ENCODE measurements at regions not wholly inside any gene's neighbourhood (a gene's known extent, or its start where the extent isn't known, plus 50 kb on each side); places are given as distances from the start of the nearest gene placed in this dataset.

DNA sequence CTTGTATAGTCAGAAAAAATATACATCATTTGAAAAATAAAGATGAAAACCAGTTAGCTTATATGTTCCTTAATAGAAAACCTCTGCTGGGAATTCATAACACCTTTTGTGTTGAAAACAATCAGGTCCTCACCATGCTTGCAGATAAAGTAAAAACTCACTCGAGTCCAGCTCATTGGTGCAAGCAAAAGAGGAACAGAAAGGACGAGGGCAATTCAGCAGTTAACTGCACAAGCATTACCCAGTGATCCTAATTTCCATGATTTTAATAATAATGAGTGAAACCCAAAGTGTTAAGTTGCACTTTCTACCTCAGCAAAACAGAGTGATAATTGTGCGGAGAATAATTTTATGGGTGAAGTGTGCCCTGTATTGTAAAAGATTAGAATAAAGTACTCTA lies 839.9 kb downstream of the BCL11A start:
- DNase-seq: no peak

GRCh38 chr2:59711121-59711520 lies 842.3 kb downstream of the BCL11A start:
- no peak for DNase-seq

DNA sequence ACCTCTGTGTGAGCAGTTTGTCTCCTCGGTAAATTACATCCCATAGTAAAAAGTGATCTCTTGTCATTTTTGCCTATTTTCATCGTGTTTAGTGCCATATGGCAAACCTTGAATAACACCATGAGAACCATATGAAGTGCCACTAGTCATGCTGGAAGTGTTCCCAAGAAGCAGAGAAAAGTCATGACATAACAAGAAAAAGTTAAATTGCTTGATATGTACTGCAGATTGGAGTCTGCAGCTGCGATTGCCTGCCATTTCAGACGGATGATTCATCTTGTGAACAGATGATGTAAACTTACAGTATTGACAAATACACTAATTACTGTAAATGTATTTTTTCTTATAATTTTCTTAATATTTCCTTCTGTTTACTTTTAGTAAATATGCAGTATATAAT lies 846.7 kb downstream of the BCL11A start:
- no peak for DNase-seq

DNA sequence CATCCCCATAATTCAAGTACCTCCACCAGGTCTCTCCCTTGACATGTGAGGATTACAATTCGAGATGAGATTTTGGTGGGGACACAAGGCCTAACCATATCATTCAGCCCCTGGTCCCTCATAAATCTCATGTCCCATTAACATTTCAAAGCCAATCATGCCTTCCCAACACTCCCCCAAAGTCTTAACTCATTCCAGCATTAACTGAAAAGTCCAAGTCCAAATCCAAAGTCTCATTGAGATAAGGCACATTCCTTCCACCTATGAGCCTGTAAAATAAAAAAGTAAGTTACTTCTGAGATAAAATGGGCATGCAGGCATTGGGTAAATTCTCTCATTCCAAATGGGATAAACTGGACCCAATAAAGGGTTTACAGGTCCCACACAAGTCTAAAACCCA lies 849.7 kb downstream of the BCL11A start:
- DNase-seq: no peak

GRCh38 chr2:59702026-59702425 lies 851.4 kb downstream of the BCL11A start:
- no peak for DNase-seq

DNA sequence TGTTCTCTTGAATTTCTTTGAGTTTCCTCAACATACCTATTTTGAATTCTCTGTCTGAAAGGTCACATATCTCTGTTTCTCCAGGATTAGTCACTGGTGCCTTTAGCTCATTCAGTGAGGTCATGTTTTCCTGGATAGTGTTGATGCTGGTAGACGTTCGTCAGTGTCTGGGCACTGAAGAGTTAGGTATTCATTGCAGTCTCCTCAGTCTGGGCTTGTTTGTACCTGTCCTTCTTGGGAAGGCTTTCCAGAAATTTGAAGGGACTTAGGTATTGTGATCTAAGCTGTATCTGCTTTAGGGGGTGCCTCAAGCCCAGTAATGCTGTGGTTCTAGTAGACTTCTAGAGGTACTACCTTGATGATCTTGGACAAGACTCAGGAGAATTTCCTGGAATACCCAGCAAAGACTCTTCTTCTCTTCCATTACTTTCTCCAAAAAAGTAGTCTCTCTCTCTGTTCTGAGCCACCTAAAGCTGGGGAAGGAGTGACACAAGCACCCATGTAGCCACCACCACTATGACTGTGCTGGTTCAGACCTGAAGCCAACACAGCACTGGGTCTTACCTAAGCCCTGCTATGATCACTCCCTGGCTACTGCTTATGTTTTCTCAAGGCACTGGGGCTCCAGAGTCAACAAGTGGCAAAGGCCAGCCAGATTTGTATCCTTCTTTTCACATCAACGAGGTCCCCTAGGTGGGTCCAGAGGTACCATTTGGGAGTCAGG lies 852.0 kb downstream of the BCL11A start:
- DNase-seq: no peak

DNA sequence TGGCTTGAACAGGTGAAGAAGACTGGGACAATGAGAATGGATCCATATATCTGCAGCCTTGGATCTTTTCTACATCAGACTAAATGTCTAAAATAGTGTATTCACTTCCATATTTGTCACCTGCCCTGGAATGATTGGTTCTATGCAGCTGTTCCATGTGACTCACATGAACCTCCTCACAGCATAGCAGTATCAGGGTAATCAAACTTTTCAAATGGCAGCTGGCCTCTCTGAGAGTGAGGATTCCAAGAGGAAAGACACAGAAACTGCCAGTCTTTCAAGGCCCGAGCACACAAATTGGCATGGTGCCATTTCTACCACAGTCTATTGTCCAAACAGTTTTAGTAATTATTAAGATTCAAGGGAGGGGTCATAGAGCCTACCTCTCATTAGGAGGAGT lies 859.3 kb downstream of the BCL11A start:
- no peak for DNase-seq

GRCh38 chr2:59693231-59693959 lies 860.1 kb downstream of the BCL11A start:
- no peak for DNase-seq

- DNase-seq: no peak
Observed at GRCh38 chr2:59691518-59692190, 861.8 kb downstream of the BCL11A start.

DNA sequence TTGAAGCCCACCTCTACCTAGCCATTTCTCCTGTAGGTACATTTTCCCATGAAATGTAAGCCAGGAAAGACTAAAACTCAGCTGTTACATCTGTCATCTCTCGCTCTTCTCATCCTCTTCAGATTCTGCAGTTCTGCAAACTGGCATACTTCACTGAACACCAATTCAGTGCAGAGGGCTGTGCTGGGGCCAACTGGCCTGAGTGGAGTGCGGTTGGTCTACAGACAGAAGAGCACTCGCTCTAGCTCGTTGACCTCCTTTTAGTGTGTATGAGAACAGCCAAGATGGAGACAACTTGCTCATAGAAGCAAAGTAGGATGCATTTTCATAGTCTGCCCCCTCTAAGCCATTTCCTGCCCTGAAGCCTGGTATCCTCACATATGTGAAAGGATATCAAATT lies 862.6 kb downstream of the BCL11A start:
- no peak for DNase-seq

GRCh38 chr2:59684771-59685166 lies 868.7 kb downstream of the BCL11A start:
- DNase-seq: no peak

DNA sequence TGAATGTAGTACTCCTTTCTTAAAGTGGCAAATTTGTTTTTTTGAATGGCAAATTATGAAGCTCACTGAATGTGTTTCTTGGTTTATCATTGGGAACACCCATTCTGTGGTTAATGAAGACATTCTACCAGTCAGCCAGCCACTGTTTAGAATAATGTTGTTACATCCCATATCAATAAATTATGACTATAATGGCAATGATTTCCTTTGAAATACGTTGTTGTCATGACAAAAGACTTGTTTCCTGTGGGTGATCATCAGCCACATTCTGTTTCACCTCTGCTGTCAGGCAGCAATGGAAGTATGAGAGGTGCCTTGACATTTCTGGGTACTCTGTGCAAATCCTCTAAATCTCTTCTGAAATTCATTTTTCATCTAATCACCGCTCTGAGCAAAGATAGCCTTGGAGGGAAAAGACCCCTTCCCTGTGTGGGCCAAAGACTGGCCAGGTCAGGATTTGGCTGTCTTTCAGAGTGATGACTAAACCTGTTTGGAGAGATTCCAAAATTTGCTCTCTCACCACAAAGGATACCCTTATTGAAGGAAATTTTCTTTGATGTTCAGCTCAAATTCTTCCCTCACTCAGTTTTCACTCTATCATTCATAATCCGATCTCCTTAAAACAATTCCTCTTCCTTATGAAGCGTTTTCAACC lies 869.2 kb downstream of the BCL11A start:
- DNase-seq: no peak

DNA sequence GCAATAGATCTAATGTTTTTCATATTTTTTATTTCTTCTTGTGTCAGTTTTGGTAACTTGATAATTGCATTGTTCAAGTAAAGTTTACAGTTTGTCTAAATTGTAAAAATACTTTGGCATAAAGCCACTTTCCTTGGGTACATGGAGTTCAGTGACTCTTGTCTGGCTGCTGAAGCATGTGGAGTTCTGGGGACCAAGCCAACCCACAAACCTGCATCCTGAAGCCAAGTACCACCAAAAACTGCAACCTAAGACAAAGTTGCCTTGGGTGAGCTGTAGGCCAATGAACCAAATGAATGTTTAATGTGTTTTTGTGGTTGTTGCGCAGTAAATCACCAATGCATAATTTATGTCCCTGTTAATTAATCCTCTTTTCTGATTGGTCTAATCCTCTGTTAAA lies 872.6 kb downstream of the BCL11A start:
- no peak for DNase-seq

DNA sequence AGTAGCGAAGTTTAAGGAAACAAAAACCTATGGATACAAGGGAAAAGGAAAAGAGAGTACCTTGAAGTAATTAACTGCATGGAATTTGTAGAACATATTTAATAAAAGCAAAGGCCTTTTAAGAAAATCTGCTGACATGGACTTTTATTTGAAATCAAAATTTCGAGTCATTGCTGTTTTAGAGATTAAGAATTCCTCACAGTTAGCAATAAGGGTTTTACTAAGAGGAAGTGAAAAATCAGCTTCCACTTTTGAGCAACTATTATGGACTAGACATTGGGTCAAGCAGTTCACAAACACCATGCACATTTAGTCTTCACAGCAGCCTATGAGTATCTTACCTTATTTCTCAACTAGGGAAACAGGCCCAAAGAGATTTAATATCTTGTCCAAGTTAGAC lies 876.3 kb downstream of the BCL11A start:
- DNase-seq: no peak

GRCh38 chr2:59674100-59674499 lies 879.4 kb downstream of the BCL11A start:
- DNase-seq: no peak

- DNase-seq: no peak
Observed at GRCh38 chr2:59665021-59665420, 888.4 kb downstream of the BCL11A start.

DNA sequence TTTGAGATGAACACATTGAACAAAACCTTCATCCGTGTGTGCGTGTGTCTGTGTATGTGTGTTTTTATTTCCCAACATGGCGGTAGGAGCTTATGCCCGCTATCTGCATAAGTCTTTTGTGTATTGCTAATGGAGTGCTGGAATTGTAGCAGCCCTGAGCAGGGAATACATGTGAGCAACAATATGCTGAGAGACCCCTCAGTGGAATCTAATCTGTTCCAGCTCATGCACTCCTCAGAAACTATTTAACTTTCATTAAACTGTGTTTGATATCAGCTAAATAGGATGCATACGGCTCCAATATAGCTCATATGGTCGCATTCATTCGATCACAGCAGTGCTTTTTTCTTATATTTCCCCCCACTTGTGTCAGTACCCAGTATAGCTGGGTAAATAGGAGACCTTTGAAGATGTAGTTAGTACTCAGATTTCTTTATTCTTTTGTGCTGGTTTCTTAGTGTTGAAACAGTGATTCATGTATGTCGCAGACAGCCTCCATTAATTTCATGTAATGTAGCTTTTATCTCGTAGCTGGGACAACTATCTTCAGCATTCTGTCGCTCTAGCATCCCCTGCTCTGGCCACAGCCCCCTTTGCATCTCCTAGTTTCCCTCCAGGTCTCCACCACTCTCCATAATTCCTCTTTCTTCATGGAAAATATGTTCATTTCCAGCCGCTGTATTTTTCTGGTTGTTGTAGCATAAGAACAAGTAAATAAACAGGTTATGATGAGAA lies 891.2 kb downstream of the BCL11A start:
- DNase-seq: no peak

DNA sequence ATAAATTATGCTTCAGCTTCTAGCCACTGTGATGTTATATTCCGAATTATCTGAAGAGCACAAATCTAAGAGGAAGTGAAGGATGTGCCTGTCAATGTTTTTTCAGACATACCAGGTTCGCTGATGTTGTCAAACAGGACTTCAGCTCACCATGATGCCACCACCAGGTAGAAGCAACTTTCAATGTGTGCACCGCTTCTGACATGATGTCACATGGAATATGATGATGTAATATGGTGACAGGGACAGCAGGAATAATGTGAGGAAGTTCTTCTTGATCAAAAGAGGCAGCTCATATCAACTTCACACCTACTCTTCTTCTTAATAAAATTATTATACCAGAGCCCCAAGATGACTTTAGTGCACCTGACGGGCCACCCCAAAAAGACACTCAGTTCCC lies 893.2 kb downstream of the BCL11A start:
- DNase-seq: no peak

GRCh38 chr2:59658906-59659635 lies 894.4 kb downstream of the BCL11A start:
- no peak for DNase-seq

- DNase-seq: no peak
Observed at GRCh38 chr2:59655809-59656208, 897.6 kb downstream of the BCL11A start.

- DNase-seq: no peak
Observed at GRCh38 chr2:59654710-59655109, 898.7 kb downstream of the BCL11A start.

DNA sequence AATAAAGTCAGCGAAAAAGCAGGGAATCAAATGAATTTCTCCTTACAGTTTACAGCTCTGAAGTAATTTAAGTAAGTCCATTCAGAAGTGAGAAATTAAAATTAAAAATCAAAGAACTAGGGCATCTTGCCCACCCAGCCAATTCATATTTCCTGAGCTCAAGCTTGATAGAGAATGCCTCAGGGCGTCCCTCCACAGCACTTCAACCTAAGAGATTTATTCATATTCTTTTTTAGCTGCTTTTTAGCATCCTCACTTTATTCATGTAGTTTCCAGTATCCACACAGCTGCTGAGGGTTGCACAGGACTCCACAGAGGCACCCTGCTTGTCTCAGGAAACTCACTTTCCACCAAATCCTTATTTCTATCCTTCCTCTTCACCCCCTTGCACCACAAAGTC lies 900.3 kb downstream of the BCL11A start:
- DNase-seq: no peak
